ENCODE measurements at regions not wholly inside any gene's neighbourhood (a gene's known extent, or its start where the extent isn't known, plus 50 kb on each side); places are given as distances from the start of the nearest gene placed in this dataset.

DNA sequence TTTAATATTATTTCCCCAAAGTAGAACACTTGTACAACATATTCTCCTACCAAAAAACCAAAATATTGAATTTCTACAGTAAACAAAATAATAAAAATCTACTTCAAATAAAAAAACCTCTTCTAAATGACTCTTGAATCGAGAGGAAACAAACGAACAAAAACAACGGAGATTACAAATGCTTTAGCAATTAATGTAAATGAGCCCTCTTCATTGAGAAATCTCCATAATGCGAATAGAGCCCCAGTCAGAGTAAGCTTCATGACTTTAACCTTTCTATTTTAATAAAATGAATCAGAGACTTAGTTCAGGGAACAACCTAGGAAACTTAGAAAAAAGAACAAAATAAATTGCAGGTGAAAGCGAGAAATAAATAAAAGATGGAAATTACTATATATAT lies 129.3 kb upstream of the SEMA6A start:
- TF ChIP-seq POLR2A (IDR thresholded peaks at IDR 0.05; ENCODE audit: low read depth, low read length) (no peak), SPI1 (IDR thresholded peaks at IDR 0.05; ENCODE audit: low read depth, low read length) (no peak), TAF1 (IDR thresholded peaks at IDR 0.05; ENCODE audit: low read depth, low read length) (no peak), POLR2AphosphoS5 (IDR thresholded peaks at IDR 0.05; ENCODE audit: low read depth, low read length) (no peak), POU2F2 (IDR thresholded peaks at IDR 0.05; ENCODE audit: low read depth, low read length) (no peak)
